Tibial nerve (tissue), 4 donors: ENCODE measurements at regions not wholly inside any gene's neighbourhood (a gene's known extent, or its start where the extent isn't known, plus 50 kb on each side); places are given as distances from the start of the nearest gene placed in this dataset.

ENCODE experiments used
- DNase-seq, 2 donors: peaks; one replicate each; pipeline ENCODE4 v3.0.0-alpha.2; 2019; ENCODE audit warnings: low spot score in 2 of 2
- H3K27ac ChIP-seq, 4 donors: fragments of 200-600 bp; sonication (generic) in 3 of 4; one replicate each; pipeline ENCODE4 v1.5.1; 2017 to 2019; ENCODE audit warnings: mild to moderate bottlenecking in 1 of 4
- H3K27me3 ChIP-seq, 2 donors: fragments of 200-600 bp; sonication (generic) in 1 of 2; one replicate each; pipeline versions ENCODE4 v1.5.1 to v1.6.0; 2017 to 2019
- H3K36me3 ChIP-seq, 3 donors: fragments of 200-600 bp; sonication (generic); one replicate each; pipeline ENCODE4 v1.5.1; 2018 to 2019
- H3K4me1 ChIP-seq, 4 donors: fragments of 200-600 bp; sonication (generic) in 3 of 4; one replicate each; pipeline ENCODE4 v1.5.1; 2017 to 2019
- H3K4me3 ChIP-seq, 4 donors: fragments of 200-600 bp; sonication (generic) in 3 of 4; one replicate each; pipeline ENCODE4 v1.5.1; 2017 to 2019; ENCODE audit warnings: mild to moderate bottlenecking in 1 of 4, moderate library complexity in 1 of 4
- H3K9me3 ChIP-seq, 4 donors: fragments of 200-600 bp; sonication (generic) in 3 of 4; one replicate each; pipeline ENCODE4 v1.5.1; 2017 to 2019
- CTCF ChIP-seq, 5 experiments: fragments of 200-600 bp in 3 of 5; fragments of 450-650 bp in 2 of 5; sonication (generic) in 3 of 5; IDR thresholded peaks; one replicate each; pipeline ENCODE4 v1.5.1; 2016 to 2019; ENCODE audit warnings: antibody characterized with exemption in 5 of 5, mild to moderate bottlenecking in 3 of 5, moderate library complexity in 2 of 5
- EP300 ChIP-seq, 2 donors: sonication (generic); formaldehyde crosslinking; IDR thresholded peaks; one replicate each; pipeline ENCODE4 v1.6.1; 2017; ENCODE audit warnings: antibody characterized with exemption in 2 of 2, mild to moderate bottlenecking in 1 of 2
- POLR2A ChIP-seq, 2 donors: fragments of 450-650 bp; IDR thresholded peaks; one replicate each; pipeline ENCODE4 v1.6.1; 2017; ENCODE audit warnings: antibody characterized with exemption in 2 of 2, mild to moderate bottlenecking in 2 of 2, moderate library complexity in 2 of 2
- WGBS, 2 donors: methylation state at CpG; one replicate each; pipeline ENCODE4 v1.1.5; 2018; 5-methylcytosine and 5-hydroxymethylcytosine counted together

GRCh38 chr15:95278532-95279245 is 1047.3 kb downstream of the MCTP2 start:
- peak overlapping the region in 3 of 4 donors; percentile 38 to 84 (median 60) for H3K27ac ChIP-seq
- no peaks in the 10 kb centered on the region for H3K36me3 ChIP-seq
- peaks cover 0 to 61% (median 10%) of the 10 kb centered on the region in 4 donors for H3K4me1 ChIP-seq
- H3K9me3 ChIP-seq: no peaks in the 10 kb centered on the region
- WGBS, 2 donors: 33 to 38% methylated on average over 6 of the region's 6 CpGs
- no peak for DNase-seq
- no peak for TF ChIP-seq POLR2A (IDR thresholded peaks at IDR 0.05)
- no peak for TF ChIP-seq EP300 (IDR thresholded peaks at IDR 0.05)
- TF ChIP-seq CTCF (IDR thresholded peaks at IDR 0.05): no peak
- H3K4me3 ChIP-seq: no peak overlapping the region
- H3K27me3 ChIP-seq: no peaks in the 10 kb centered on the region

GRCh38 chr15:95279277-95280019 is 1048.1 kb downstream of the MCTP2 start:
- no peaks in the 10 kb centered on the region for H3K27me3 ChIP-seq
- H3K36me3 ChIP-seq: no peaks in the 10 kb centered on the region
- H3K4me1 ChIP-seq: peaks cover 0 to 66% (median 14%) of the 10 kb centered on the region in 4 donors
- WGBS, 2 donors: 68 to 71% methylated on average over 8 of the region's 8 CpGs
- H3K4me3 ChIP-seq: no peak overlapping the region
- H3K9me3 ChIP-seq: no peaks in the 10 kb centered on the region
- peak overlapping the region in 3 of 4 donors; percentile 38 to 84 (median 60) for H3K27ac ChIP-seq
- DNase-seq: no peak
- no peak for TF ChIP-seq POLR2A (IDR thresholded peaks at IDR 0.05)
- no peak for TF ChIP-seq EP300 (IDR thresholded peaks at IDR 0.05)
- TF ChIP-seq CTCF (IDR thresholded peaks at IDR 0.05): no peak

GRCh38 chr15:95280711-95281110 is 1049.3 kb downstream of the MCTP2 start:
- Histone ChIP-seq H3K4me1 (peaks cover 3 to 79% (median 20%) of the 10 kb centered on the region in 4 donors), H3K27ac (peak overlapping the region in 2 of 4 donors; percentile 58 to 84), H3K4me3 (no peak overlapping the region), H3K27me3 (no peaks in the 10 kb centered on the region), H3K9me3 (no peaks in the 10 kb centered on the region), H3K36me3 (no peaks in the 10 kb centered on the region)
- no peak for TF ChIP-seq POLR2A (IDR thresholded peaks at IDR 0.05)
- TF ChIP-seq CTCF (IDR thresholded peaks at IDR 0.05): no peak
- no peak for DNase-seq
- WGBS, 2 donors: 89 to 90% methylated on average over 5 of the region's 5 CpGs

GRCh38 chr15:95281470-95281869 is 1049.0 kb upstream of the NR2F2 start:
- WGBS, 2 donors: 53 to 62% methylated on average over 2 of the region's 2 CpGs
- no peak for DNase-seq
- Histone ChIP-seq H3K9me3 (no peaks in the 10 kb centered on the region), H3K4me1 (peaks cover 3 to 86% (median 27%) of the 10 kb centered on the region in 4 donors), H3K36me3 (no peaks in the 10 kb centered on the region), H3K27ac (peak overlapping the region in 3 of 4 donors; percentile 23 to 67 (median 58)), H3K4me3 (no peak overlapping the region), H3K27me3 (no peaks in the 10 kb centered on the region)
- no peak for TF ChIP-seq CTCF (IDR thresholded peaks at IDR 0.05)
- TF ChIP-seq POLR2A (IDR thresholded peaks at IDR 0.05): no peak
- TF ChIP-seq EP300 (IDR thresholded peaks at IDR 0.05): no peak

- 52 to 58% methylated on average over 4 of the region's 4 CpGs for WGBS, 2 donors
- Histone ChIP-seq H3K27ac (peak overlapping the region; percentile 76 to 97 (median 85)), H3K9me3 (no peaks in the 10 kb centered on the region), H3K4me1 (peaks cover 3 to 86% (median 31%) of the 10 kb centered on the region in 4 donors), H3K36me3 (no peaks in the 10 kb centered on the region), H3K4me3 (no peak overlapping the region), H3K27me3 (no peaks in the 10 kb centered on the region)
- no peak for DNase-seq
- no peak for TF ChIP-seq POLR2A (IDR thresholded peaks at IDR 0.05)
- no peak for TF ChIP-seq EP300 (IDR thresholded peaks at IDR 0.05)
Measured at GRCh38 chr15:95284492-95284891, 1046.0 kb upstream of the NR2F2 start.
